ENCODE measurements at regions not wholly inside any gene's neighbourhood (a gene's known extent, or its start where the extent isn't known, plus 50 kb on each side); places are given as distances from the start of the nearest gene placed in this dataset.

DNA sequence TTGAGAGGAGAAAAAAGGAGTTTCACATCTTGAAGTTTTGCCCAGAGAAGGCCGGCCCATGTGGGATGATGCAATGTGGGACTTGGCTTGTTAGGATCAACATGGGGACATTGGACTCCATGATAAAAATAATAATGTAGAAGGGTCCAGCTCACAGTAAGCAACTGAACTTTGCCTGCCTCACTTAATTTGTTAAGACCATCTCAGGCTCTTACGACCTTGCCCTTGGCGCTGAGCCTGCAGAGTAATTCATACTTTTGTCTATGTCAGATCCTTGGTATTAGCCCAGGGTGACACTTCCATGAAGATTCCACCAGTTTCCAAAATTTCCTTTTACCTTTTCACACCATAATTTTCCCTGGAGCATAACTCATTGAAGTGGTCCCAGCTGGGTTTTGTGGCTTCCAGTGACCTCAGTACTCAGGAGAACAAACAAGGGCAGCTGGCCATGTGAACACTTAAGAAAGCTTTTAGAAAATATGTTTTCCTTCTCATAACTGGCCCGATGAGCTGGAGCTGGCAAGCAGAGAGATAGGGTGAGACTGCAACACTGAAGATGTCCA lies 315.4 kb upstream of the RASGRP1 start:
- intact Hi-C loops (cut with micrococcal nuclease; ENCODE audit: unreplicated experiment) = no loop called here
- Histone ChIP-seq H3K4me2 (ENCODE audit: low read length) (no peak overlapping the region), H3K79me2 (ENCODE audit: insufficient read depth, low read depth, low read length) (no peaks in the 10 kb centered on the region), H3K36me3 (ENCODE audit: insufficient read depth, low read length) (no peaks in the 10 kb centered on the region), H3K9me3 (ENCODE audit: low read length) (no peaks in the 10 kb centered on the region), H3K27ac (ENCODE audit: low read depth, low read length, poor library complexity, severe bottlenecking) (no peak overlapping the region), H3K4me1 (ENCODE audit: insufficient read depth, low read length, poor library complexity, severe bottlenecking) (no peaks in the 10 kb centered on the region), H2AFZ (ENCODE audit: low read length) (no peak overlapping the region), H3K9me2 (ENCODE audit: insufficient read depth, low read length) (no peaks in the 10 kb centered on the region), H3K4me3 (ENCODE audit: low read depth, low read length, poor library complexity, severe bottlenecking) (no peak overlapping the region), H4K20me1 (ENCODE audit: insufficient read depth, low read length) (no peaks in the 10 kb centered on the region)
- TF ChIP-seq, protein P1, sequence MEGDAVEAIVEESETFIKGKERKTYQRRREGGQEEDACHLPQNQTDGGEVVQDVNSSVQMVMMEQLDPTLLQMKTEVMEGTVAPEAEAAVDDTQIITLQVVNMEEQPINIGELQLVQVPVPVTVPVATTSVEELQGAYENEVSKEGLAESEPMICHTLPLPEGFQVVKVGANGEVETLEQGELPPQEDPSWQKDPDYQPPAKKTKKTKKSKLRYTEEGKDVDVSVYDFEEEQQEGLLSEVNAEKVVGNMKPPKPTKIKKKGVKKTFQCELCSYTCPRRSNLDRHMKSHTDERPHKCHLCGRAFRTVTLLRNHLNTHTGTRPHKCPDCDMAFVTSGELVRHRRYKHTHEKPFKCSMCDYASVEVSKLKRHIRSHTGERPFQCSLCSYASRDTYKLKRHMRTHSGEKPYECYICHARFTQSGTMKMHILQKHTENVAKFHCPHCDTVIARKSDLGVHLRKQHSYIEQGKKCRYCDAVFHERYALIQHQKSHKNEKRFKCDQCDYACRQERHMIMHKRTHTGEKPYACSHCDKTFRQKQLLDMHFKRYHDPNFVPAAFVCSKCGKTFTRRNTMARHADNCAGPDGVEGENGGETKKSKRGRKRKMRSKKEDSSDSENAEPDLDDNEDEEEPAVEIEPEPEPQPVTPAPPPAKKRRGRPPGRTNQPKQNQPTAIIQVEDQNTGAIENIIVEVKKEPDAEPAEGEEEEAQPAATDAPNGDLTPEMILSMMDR (conservative IDR thresholded peaks at IDR 0.05; ENCODE audit: low read length) = no peak
- no peak for TF ChIP-seq EZH2phosphoT487 (IDR thresholded peaks at IDR 0.05; ENCODE audit: borderline replicate concordance, low read depth, low read length)
- no peak for DNase-seq (ENCODE audit: low spot score)
- ChIA-PET POLR2A (interaction anchor here (0.6 kb wide), 1 partner anchor 115 kb away, joined by 3 read pairs; no protein-coding TSS in a partner anchor), CTCF (ENCODE audit: unreplicated experiment) (no interaction called here)
- no TSS peak for BruUV-seq (replicated peaks)

DNA sequence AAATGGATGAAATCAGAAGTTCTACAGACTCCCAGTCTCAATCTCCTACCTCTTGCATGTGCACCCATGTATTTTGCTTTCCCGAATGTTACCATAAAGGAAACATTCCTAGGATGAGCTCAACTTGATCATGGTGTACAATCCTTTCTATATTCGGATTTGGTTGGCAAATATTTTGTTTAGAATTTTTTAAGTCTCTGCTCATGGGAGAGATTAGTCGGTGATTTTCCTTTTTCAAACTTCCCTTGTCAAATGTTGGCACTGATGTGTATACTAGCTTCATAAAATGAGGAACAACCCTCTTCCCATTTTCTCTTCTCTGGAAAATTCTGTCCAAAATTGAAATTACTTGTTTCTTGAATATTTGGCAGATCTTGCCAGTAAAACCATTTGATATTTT lies 317.6 kb upstream of the RASGRP1 start:
- Histone ChIP-seq H3K9me2 (ENCODE audit: insufficient read depth, low read length) (no peaks in the 10 kb centered on the region), H3K36me3 (ENCODE audit: insufficient read depth, low read length) (no peaks in the 10 kb centered on the region), H3K9me3 (ENCODE audit: low read length) (no peaks in the 10 kb centered on the region), H4K20me1 (ENCODE audit: insufficient read depth, low read length) (no peaks in the 10 kb centered on the region), H3K79me2 (ENCODE audit: insufficient read depth, low read depth, low read length) (no peaks in the 10 kb centered on the region), H2AFZ (ENCODE audit: low read length) (no peak overlapping the region), H3K4me3 (ENCODE audit: low read depth, low read length, poor library complexity, severe bottlenecking) (no peak overlapping the region), H3K4me2 (ENCODE audit: low read length) (no peak overlapping the region), H3K27ac (ENCODE audit: low read depth, low read length, poor library complexity, severe bottlenecking) (no peak overlapping the region), H3K4me1 (ENCODE audit: insufficient read depth, low read length, poor library complexity, severe bottlenecking) (no peaks in the 10 kb centered on the region)
- BruUV-seq (replicated peaks) = no TSS peak
- intact Hi-C loops (cut with micrococcal nuclease; ENCODE audit: unreplicated experiment) = no loop called here
- ChIA-PET POLR2A (interaction anchor here (0.7 kb wide), 1 partner anchor 41 kb away, joined by 3 read pairs; no protein-coding TSS in a partner anchor), CTCF (ENCODE audit: unreplicated experiment) (no interaction called here)
- TF ChIP-seq, protein P1 (conservative IDR thresholded peaks at IDR 0.05; ENCODE audit: low read length) = no peak
- no peak for TF ChIP-seq EZH2phosphoT487 (IDR thresholded peaks at IDR 0.05; ENCODE audit: borderline replicate concordance, low read depth, low read length)
- DNase-seq (ENCODE audit: low spot score) = no peak

DNA sequence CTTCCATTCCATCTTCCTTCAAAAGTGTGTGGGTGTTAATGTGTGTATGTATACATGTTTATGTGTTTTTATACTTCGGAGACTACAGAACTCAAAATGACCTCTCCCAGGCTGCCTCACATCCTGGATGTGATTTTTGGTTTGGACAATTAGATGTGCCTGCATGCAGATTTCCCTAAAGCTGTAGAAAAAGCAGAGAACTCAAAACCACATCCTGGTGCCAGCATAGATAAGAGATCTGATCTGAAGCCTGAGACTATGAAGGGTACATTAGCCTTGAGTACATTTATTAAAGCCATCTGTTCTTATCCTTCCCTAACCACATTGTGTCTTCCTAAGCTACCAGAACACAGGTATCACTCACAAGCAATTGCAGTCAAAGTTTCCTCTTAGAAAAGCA lies 319.4 kb upstream of the RASGRP1 start:
- no peak overlapping the region for H3K4me3 ChIP-seq (ENCODE audit: low read depth, low read length, poor library complexity, severe bottlenecking)

More for the DNA sequence above, 319.4 kb upstream of the RASGRP1 start:
- Histone ChIP-seq H2AFZ (ENCODE audit: low read length) (no peak overlapping the region), H3K9me2 (ENCODE audit: insufficient read depth, low read length) (no peaks in the 10 kb centered on the region), H3K27ac (ENCODE audit: low read depth, low read length, poor library complexity, severe bottlenecking) (no peak overlapping the region), H3K9me3 (ENCODE audit: low read length) (no peaks in the 10 kb centered on the region), H3K79me2 (ENCODE audit: insufficient read depth, low read depth, low read length) (no peaks in the 10 kb centered on the region), H3K4me1 (ENCODE audit: insufficient read depth, low read length, poor library complexity, severe bottlenecking) (no peaks in the 10 kb centered on the region), H3K4me2 (ENCODE audit: low read length) (no peak overlapping the region), H3K36me3 (ENCODE audit: insufficient read depth, low read length) (no peaks in the 10 kb centered on the region), H4K20me1 (ENCODE audit: insufficient read depth, low read length) (no peaks in the 10 kb centered on the region)
- intact Hi-C loops (cut with micrococcal nuclease; ENCODE audit: unreplicated experiment) = no loop called here
- ChIA-PET POLR2A (interaction anchor here (0.6 kb wide), 1 partner anchor 1098 kb away, joined by 3 read pairs; no protein-coding TSS in a partner anchor), CTCF (ENCODE audit: unreplicated experiment) (no interaction called here)
- no TSS peak for BruUV-seq (replicated peaks)
- no peak for DNase-seq (ENCODE audit: low spot score)
- TF ChIP-seq EZH2phosphoT487 (IDR thresholded peaks at IDR 0.05; ENCODE audit: borderline replicate concordance, low read depth, low read length) = no peak
- TF ChIP-seq, protein P1 (conservative IDR thresholded peaks at IDR 0.05; ENCODE audit: low read length) = no peak

All from OCI-LY7 (cell line).